ENCODE measurements at regions not wholly inside any gene's neighbourhood (a gene's known extent, or its start where the extent isn't known, plus 50 kb on each side); places are given as distances from the start of the nearest gene placed in this dataset.

- no peak for TF ChIP-seq POLR2A (IDR thresholded peaks at IDR 0.05; ENCODE audit: low read length)
- TF ChIP-seq, protein P1, sequence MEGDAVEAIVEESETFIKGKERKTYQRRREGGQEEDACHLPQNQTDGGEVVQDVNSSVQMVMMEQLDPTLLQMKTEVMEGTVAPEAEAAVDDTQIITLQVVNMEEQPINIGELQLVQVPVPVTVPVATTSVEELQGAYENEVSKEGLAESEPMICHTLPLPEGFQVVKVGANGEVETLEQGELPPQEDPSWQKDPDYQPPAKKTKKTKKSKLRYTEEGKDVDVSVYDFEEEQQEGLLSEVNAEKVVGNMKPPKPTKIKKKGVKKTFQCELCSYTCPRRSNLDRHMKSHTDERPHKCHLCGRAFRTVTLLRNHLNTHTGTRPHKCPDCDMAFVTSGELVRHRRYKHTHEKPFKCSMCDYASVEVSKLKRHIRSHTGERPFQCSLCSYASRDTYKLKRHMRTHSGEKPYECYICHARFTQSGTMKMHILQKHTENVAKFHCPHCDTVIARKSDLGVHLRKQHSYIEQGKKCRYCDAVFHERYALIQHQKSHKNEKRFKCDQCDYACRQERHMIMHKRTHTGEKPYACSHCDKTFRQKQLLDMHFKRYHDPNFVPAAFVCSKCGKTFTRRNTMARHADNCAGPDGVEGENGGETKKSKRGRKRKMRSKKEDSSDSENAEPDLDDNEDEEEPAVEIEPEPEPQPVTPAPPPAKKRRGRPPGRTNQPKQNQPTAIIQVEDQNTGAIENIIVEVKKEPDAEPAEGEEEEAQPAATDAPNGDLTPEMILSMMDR (IDR thresholded peaks at IDR 0.05) = no peak
- TF ChIP-seq NR3C1 (IDR thresholded peaks at IDR 0.05) = no peak
Observed at GRCh38 chr5:110092955-110093785, 403.4 kb downstream of the MAN2A1 start.
